Fibroblast of gingiva (primary cell): ENCODE measurements at regions not wholly inside any gene's neighbourhood (a gene's known extent, or its start where the extent isn't known, plus 50 kb on each side); places are given as distances from the start of the nearest gene placed in this dataset.
A peak's percentile ranks its signal among the peaks of the same experiment; 100 is the strongest.

ENCODE experiments used
- DNase-seq: peaks from one replicate; pipeline ENCODE4 v3.0.0-alpha.2; 2011; ENCODE audit warnings: low read depth

DNA sequence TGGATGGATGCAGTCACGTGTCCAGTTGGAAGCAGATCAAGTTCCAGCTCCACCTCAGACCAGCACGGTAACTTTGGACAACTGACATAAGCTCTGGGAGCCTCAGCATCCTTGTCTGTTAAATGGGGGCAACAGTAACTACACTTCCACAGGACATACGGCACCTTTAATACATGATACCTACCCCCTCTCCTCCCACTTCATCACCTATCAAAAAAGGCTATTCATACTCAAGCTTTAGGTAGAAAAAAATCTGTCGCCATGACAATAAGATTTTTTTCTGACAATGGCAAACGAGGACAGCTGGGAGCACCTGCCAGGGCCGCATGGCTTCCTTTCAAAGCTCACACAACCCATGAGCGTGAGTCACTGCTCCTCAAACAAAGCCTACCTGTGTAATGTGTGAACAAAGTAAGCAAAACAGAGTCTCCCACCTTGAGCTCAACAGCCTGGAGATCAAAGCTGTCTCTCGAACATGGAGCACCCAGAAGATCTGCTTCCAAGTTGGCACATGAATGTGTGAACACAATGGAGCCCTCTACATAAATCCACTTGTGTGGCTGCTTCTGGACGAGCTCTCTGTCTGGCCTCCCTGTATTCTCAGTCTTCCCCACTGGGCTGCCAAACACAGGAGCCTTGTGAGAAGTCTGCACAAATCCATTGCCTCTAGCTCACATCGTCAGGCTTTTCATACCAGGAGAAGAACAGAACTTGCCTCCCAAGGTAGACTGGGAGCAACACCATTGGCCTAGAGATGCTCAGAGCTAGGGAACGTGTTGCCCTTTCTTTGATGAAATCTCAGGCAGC, 459.7 kb downstream of the SOX9 start:
- no peak for DNase-seq

DNA sequence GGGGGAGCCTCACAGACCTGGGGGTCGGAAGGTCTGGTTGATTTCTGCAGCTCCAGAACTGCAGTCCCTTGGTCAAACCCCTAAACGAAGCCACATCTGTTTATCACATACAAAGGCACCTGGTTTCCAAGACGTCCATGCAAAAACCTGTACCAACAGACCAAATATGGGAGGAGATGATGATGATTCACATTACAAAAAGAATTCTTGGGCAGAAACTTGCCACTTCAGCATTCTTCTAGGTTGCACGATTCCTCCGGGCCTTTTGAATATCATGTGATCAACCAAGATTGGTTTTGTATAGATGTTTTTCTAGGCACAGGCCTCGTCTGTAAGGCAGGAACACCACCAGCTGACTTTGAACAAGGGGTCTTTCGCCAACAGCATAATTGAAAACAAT, 466.3 kb downstream of the SOX9 start:
- DNase-seq, result no peak

DNA sequence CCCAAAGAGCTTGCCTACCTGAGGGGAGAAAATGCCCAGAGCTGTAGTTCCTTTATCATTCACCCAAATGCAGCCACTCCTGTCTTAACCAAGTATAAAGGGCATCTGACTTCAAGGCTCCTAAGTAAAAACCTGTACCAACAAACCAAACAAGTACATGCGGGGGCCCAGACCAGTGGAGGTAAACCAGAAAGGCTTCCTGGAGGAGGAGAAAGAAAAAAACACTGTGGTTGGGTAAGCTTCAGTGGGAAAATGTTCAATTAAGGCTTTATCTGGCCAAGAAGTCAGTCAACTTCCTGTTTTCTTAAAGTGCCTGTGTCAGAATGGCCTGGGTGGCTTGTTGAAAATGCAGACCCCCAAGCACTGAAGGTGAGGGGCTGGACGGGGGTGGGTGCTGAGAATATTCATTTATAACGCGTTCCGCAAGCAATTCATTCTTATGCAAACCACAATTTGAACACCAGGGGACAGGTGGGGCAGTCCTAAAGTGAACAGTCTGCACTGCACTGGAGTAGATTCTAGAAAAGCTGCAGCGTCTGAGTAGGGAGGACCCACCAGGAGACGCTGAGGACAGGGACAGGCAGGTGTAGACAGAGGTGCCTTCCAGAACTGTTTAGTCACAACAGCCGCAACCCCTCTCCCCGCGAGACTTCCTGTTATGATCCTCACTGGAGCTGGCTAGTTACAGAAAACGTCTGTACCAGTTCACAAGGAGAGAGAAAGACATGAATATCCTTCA, 467.1 kb downstream of the SOX9 start:
- no peak for DNase-seq

DNA sequence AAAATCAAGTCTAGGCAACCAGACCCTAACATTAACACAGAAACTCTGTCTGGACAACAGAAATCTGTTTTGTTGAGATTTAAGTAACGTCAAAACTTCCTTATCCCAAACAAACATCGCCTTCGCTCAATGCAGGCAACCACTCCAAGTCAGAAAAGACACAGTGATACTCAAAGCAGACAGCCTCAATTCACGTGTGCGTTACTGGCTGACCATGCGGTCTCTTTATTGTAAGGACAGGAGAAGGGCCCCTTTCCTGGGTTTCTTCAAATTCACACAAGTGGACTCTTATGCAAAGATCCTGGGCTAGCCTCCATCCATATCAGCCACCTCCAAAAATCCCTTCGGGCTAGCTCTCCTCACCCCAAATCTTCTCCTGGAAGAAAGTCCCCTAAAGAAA, 467.7 kb downstream of the SOX9 start:
- no peak for DNase-seq

DNA sequence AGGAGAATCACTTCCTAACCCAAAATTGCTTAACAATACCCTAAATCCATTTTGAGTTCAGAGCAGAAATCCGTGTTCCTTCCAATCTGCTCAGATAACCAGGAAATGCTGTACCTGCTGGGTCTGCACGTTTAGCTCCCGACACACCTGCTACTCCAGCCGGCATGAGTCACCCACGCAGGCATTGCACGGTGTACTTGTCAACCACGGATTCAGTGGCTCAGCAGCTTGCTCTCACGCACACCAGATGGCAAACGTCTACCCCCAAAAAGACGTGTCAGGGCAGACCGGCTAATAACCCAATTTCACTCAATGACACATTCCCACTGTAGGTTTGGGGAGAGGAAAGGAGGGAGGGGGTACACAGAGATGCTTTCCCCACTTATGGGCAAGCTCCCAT, 468.1 kb downstream of the SOX9 start:
- no peak for DNase-seq

DNA sequence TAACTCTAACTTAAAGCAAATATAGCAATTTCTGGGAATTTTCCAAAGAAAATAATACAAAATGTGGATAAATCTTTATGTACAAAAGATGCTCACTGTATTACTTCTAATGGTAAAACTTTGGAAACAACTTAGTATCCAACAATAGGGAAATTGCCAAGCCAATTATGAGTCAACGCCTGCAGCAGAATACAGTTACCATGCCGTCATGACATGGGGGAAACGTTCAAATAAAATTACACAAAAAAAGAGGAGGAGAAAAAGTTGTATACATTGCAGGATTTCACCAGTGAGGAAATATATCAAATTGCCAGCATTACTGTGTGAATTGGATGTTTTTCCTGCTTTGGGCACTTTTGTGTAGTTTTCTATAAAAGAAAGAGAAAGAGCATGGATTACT, 469.6 kb downstream of the SOX9 start:
- peak; percentile 80 for DNase-seq

DNA sequence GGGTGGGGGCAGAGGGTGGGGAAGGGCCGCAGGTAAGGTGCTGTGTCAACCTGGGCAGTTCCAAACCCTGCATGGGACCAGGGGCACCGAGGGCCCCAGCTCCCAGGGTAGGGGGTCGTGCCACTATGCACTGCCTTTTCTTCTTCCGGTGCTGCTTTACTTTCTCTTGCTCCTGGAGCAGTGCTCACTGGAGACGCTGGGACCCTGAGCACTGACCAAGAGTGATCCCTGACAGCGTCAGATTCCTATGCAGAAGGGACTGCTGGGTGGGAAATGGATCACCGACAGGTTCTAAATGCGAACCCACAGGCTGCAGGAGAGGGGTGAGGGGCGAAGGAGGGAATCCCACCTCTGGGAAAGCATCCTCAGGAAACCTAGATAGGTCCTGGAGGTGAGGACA, 470.1 kb downstream of the SOX9 start:
- no peak for DNase-seq

DNA sequence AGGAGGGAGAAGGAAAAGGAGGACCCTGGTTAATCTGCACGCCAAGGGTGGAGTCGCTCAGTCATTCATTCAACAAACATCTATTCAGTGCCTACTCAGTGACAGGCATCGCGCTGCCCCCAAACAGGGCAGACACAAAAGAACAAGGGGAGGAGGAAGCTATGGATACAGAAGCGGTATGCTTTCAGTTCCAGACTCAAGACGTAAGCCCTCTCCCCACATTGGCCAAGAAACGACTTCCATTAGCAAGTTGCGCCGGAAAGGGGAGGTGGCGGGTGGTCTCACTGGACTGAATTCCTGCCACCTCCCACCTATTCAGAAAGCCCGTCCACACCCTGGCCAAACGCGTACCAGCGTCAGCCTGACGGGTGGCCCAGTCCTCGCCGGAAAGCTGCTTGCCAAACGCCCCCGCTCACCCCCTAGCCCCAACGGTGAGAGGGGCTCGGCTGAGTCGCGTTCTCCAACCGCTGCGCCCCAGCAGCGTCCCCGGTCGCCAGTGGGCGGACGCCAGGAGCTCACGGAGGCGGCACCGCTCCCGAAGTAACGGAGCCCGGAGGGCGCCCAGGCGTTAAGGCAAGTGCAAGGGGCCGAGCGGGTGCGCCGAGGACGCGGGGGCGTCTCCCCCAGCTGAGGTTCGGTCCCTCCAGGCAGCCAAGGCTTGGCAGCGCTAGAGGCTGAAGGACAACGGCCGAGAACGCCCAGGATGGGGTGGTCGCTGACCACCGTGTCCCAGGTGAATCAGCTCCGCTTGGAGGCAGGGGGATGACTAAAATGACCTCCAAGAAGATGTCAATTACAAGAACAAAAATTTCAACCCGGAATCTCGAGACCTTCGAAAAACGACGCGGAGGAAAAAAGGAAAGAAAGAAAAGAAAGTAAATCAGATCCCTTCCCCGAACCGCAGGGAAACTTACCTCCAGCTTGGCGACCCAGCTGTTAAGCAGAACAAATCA, 470.7 kb downstream of the SOX9 start:
- no peak for DNase-seq

DNA sequence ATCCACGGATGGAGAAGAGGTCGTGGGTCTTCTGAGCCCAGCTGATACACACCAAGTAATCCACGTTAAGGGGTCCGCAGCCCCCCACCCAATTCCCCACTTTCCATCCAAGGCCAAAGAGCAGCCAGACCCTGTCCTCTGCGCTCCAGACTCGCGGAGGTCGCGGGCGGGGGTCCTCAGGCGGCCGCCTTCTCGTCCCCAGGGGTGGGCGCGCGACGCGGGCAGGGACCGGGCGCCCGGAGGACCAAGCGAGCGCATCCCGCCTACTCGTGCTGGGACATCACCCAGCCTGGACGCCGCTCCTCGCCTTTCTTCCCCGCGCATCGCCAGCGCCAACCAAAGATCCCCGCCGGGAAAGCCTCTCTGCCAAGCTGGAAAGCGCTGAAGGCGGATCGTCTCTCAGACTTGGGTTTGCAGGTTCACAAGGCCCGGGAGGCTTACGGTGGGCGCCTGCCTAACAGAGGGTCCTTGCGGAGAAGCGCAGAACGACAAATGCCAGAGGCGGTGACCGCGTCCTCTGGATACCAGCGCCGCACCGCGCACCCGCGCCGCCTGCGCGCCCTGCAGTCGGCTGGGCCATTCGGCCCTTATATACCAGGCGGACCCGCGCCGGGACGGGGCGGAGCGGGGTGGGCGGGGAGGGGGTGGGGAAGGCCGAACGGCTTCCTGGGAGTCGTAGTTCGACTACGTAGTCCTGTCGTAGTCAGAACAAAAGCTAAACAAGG, 471.6 kb downstream of the SOX9 start:
- peak; percentile 82 for DNase-seq

DNA sequence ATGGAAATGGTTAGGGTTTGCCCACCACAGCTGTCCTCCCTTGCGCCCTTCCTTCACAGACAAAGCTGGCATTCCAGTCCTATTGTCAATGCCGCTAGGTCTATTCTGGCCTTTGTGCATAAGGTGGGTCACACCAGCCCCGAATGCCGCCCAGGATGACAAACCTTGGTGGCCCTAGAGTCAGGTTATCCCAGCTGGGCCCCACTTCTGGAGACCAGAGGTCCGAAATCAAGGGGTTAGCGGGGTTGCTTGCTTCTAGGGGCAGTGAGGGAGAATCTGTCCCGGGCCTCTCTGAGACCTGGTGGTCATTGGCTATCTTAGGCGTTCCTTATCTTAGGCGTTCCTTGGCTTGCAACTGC, 472.1 kb downstream of the SOX9 start:
- no peak for DNase-seq

DNA sequence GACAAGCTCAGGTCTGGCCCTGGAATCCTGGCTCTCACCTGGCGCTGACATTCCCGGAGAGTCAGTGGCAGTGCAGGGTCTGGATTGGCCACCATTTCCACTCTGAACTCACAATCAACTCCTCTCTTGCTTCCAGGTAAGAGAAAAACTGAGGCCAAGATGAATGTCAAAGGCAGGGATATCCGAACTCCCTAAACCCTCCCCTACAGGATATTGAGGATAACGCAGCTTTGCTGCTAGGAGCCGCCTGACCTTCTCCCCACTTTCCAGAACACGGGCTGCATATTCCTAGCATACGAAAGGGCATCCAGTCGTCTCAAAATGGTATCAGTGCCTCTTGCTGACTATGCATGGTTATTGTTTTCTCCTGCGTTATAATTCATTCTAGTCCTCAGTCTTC, 473.4 kb downstream of the SOX9 start:
- DNase-seq, result no peak
